ENCODE measurements at regions not wholly inside any gene's neighbourhood (a gene's known extent, or its start where the extent isn't known, plus 50 kb on each side); places are given as distances from the start of the nearest gene placed in this dataset.

- TF ChIP-seq, protein P1, sequence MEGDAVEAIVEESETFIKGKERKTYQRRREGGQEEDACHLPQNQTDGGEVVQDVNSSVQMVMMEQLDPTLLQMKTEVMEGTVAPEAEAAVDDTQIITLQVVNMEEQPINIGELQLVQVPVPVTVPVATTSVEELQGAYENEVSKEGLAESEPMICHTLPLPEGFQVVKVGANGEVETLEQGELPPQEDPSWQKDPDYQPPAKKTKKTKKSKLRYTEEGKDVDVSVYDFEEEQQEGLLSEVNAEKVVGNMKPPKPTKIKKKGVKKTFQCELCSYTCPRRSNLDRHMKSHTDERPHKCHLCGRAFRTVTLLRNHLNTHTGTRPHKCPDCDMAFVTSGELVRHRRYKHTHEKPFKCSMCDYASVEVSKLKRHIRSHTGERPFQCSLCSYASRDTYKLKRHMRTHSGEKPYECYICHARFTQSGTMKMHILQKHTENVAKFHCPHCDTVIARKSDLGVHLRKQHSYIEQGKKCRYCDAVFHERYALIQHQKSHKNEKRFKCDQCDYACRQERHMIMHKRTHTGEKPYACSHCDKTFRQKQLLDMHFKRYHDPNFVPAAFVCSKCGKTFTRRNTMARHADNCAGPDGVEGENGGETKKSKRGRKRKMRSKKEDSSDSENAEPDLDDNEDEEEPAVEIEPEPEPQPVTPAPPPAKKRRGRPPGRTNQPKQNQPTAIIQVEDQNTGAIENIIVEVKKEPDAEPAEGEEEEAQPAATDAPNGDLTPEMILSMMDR (IDR thresholded peaks at IDR 0.05; ENCODE audit: poor library complexity, severe bottlenecking): no peak
- no peak for TF ChIP-seq POLR2AphosphoS5 (IDR thresholded peaks at IDR 0.05)
- no peak for TF ChIP-seq SMC3 (conservative IDR thresholded peaks at IDR 0.05; ENCODE audit: poor library complexity)
- TF ChIP-seq EP300 (conservative IDR thresholded peaks at IDR 0.05; ENCODE audit: poor library complexity, severe bottlenecking): no peak
- no peak for TF ChIP-seq REST (IDR thresholded peaks at IDR 0.05; ENCODE audit: borderline replicate concordance)
- no peak for TF ChIP-seq TAF1 (IDR thresholded peaks at IDR 0.05; ENCODE audit: low read depth)
- no peak for TF ChIP-seq EZH2 (IDR thresholded peaks at IDR 0.05; ENCODE audit: borderline replicate concordance, insufficient read depth, low read length, poor library complexity, severe bottlenecking)
Observed at GRCh38 chr6:81655696-81656095, 96.8 kb downstream of the TENT5A start.
